ENCODE measurements at regions not wholly inside any gene's neighbourhood (a gene's known extent, or its start where the extent isn't known, plus 50 kb on each side); places are given as distances from the start of the nearest gene placed in this dataset.

DNA sequence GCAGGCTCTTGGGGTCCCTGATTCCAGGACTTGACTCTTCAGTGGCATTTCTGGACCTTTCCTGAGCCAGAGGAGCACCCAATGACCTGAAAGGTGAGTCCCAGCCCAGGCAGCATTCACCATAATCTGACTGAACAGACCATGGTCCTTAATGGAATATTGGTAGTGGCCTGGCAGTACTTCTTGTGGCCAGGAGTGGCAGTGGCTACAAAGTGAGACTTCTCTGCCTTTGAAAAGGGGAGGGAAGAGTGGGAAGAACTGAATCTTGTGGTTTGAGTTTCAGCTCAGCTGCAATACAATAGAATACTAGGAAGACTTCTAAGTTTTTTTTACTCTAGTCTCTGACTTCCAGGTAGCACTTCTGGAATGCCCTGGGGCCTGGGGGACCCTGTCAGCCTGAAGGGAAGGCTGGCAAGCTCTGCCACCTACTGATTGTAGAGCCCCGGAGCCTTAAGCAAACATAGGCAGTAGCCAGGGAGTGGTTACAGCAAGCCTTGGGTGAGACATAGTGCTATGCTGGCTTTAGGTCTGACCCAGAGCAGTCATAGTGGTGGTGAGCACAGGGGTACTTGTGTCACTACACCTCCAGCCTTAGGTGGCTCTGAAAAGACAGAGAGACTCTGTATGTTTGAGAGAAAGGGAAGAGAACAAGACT, 674.2 kb upstream of the MANEA start:
- H3K4me3 ChIP-seq (ENCODE audit: low read length), result no peak overlapping the region
- no peaks in the 10 kb centered on the region for H3F3A ChIP-seq (ENCODE audit: insufficient read depth, low read length, poor library complexity, severe bottlenecking)
- H3K79me2 ChIP-seq (replicated peaks; ENCODE audit: insufficient read depth, low read length), result no peaks in the 10 kb centered on the region
- H3K4me2 ChIP-seq (ENCODE audit: low read length), result no peak overlapping the region
- H4K20me1 ChIP-seq (ENCODE audit: insufficient read depth), result no peaks in the 10 kb centered on the region
- no peak overlapping the region for H3K9ac ChIP-seq (ENCODE audit: low read length)
- H2AFZ ChIP-seq (ENCODE audit: low read depth, low read length), result no peak overlapping the region
- no peaks in the 10 kb centered on the region for H3K9me2 ChIP-seq (ENCODE audit: insufficient read depth, low read length)
- no peak overlapping the region for H3K27ac ChIP-seq (ENCODE audit: low read length)
- no peaks in the 10 kb centered on the region for H3K27me3 ChIP-seq (ENCODE audit: insufficient read depth, low read depth, low read length)
- H3K9me3 ChIP-seq (ENCODE audit: low read length), result no peaks in the 10 kb centered on the region
- no peaks in the 10 kb centered on the region for H3K36me3 ChIP-seq (ENCODE audit: insufficient read depth, low read length)
- TF ChIP-seq EP300 (conservative IDR thresholded peaks at IDR 0.05; ENCODE audit: poor library complexity, severe bottlenecking) (no peak), EZH2 (IDR thresholded peaks at IDR 0.05; ENCODE audit: borderline replicate concordance, insufficient read depth, low read length, poor library complexity, severe bottlenecking) (no peak), SMC3 (conservative IDR thresholded peaks at IDR 0.05; ENCODE audit: poor library complexity) (no peak), POLR2AphosphoS5 (IDR thresholded peaks at IDR 0.05) (no peak), RAD21 (conservative IDR thresholded peaks at IDR 0.05) (no peak), TAF1 (IDR thresholded peaks at IDR 0.05; ENCODE audit: low read depth) (no peak), MXI1 (conservative IDR thresholded peaks at IDR 0.05; ENCODE audit: poor library complexity, severe bottlenecking) (no peak)
- TF ChIP-seq, protein P1, sequence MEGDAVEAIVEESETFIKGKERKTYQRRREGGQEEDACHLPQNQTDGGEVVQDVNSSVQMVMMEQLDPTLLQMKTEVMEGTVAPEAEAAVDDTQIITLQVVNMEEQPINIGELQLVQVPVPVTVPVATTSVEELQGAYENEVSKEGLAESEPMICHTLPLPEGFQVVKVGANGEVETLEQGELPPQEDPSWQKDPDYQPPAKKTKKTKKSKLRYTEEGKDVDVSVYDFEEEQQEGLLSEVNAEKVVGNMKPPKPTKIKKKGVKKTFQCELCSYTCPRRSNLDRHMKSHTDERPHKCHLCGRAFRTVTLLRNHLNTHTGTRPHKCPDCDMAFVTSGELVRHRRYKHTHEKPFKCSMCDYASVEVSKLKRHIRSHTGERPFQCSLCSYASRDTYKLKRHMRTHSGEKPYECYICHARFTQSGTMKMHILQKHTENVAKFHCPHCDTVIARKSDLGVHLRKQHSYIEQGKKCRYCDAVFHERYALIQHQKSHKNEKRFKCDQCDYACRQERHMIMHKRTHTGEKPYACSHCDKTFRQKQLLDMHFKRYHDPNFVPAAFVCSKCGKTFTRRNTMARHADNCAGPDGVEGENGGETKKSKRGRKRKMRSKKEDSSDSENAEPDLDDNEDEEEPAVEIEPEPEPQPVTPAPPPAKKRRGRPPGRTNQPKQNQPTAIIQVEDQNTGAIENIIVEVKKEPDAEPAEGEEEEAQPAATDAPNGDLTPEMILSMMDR (IDR thresholded peaks at IDR 0.05; ENCODE audit: poor library complexity, severe bottlenecking), result no peak
- TF ChIP-seq, protein P2, sequence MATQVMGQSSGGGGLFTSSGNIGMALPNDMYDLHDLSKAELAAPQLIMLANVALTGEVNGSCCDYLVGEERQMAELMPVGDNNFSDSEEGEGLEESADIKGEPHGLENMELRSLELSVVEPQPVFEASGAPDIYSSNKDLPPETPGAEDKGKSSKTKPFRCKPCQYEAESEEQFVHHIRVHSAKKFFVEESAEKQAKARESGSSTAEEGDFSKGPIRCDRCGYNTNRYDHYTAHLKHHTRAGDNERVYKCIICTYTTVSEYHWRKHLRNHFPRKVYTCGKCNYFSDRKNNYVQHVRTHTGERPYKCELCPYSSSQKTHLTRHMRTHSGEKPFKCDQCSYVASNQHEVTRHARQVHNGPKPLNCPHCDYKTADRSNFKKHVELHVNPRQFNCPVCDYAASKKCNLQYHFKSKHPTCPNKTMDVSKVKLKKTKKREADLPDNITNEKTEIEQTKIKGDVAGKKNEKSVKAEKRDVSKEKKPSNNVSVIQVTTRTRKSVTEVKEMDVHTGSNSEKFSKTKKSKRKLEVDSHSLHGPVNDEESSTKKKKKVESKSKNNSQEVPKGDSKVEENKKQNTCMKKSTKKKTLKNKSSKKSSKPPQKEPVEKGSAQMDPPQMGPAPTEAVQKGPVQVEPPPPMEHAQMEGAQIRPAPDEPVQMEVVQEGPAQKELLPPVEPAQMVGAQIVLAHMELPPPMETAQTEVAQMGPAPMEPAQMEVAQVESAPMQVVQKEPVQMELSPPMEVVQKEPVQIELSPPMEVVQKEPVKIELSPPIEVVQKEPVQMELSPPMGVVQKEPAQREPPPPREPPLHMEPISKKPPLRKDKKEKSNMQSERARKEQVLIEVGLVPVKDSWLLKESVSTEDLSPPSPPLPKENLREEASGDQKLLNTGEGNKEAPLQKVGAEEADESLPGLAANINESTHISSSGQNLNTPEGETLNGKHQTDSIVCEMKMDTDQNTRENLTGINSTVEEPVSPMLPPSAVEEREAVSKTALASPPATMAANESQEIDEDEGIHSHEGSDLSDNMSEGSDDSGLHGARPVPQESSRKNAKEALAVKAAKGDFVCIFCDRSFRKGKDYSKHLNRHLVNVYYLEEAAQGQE (IDR thresholded peaks at IDR 0.05; ENCODE audit: borderline replicate concordance), result no peak

DNA sequence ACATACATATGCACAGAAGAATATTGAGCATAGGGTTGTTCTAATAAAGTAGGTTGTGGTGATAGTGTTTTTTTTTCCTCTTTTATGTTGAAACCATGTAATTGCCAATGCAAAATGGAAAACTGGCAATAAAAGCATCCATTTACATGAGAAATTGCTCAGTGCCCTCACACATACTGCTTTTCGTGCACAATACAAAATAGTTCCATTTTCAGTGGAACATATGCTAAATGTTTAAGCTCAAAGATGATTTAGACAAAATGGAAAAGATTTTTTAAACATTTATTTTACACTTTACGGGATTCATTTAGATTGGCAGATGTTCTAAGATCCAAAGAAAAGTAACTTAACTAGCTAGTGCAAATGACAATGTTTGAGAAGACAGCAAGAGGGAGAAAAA, 678.1 kb upstream of the MANEA start:
- Histone ChIP-seq H3K27ac (ENCODE audit: low read length) (no peak overlapping the region), H3K27me3 (ENCODE audit: insufficient read depth, low read depth, low read length) (no peaks in the 10 kb centered on the region), H3K36me3 (ENCODE audit: insufficient read depth, low read length) (no peaks in the 10 kb centered on the region), H3K4me3 (ENCODE audit: low read length) (no peak overlapping the region), H4K20me1 (ENCODE audit: insufficient read depth) (no peaks in the 10 kb centered on the region), H3F3A (ENCODE audit: insufficient read depth, low read length, poor library complexity, severe bottlenecking) (no peaks in the 10 kb centered on the region), H3K9me3 (ENCODE audit: low read length) (no peaks in the 10 kb centered on the region), H2AFZ (ENCODE audit: low read depth, low read length) (no peak overlapping the region), H3K4me2 (ENCODE audit: low read length) (no peak overlapping the region), H3K79me2 (replicated peaks; ENCODE audit: insufficient read depth, low read length) (no peaks in the 10 kb centered on the region), H3K9me2 (ENCODE audit: insufficient read depth, low read length) (no peaks in the 10 kb centered on the region), H3K9ac (ENCODE audit: low read length) (no peak overlapping the region)
- TF ChIP-seq EZH2 (IDR thresholded peaks at IDR 0.05; ENCODE audit: borderline replicate concordance, insufficient read depth, low read length, poor library complexity, severe bottlenecking), result no peak
- TF ChIP-seq TAF1 (IDR thresholded peaks at IDR 0.05; ENCODE audit: low read depth), result no peak
- TF ChIP-seq POLR2AphosphoS5 (IDR thresholded peaks at IDR 0.05), result no peak
- no peak for TF ChIP-seq SMC3 (conservative IDR thresholded peaks at IDR 0.05; ENCODE audit: poor library complexity)
- no peak for TF ChIP-seq RAD21 (conservative IDR thresholded peaks at IDR 0.05)
- no peak for TF ChIP-seq EP300 (conservative IDR thresholded peaks at IDR 0.05; ENCODE audit: poor library complexity, severe bottlenecking)
- TF ChIP-seq, protein P2 (IDR thresholded peaks at IDR 0.05; ENCODE audit: borderline replicate concordance), result no peak
- no peak for TF ChIP-seq MXI1 (conservative IDR thresholded peaks at IDR 0.05; ENCODE audit: poor library complexity, severe bottlenecking)
- TF ChIP-seq, protein P1 (IDR thresholded peaks at IDR 0.05; ENCODE audit: poor library complexity, severe bottlenecking), result no peak

Data from neural cell (in vitro differentiated cells).